Mammary epithelial cell (primary cell): ENCODE measurements at regions not wholly inside any gene's neighbourhood (a gene's known extent, or its start where the extent isn't known, plus 50 kb on each side); places are given as distances from the start of the nearest gene placed in this dataset.

Experiments
- CTCF ChIP-seq, 2 donors: IDR thresholded peaks in 1 of 2; conservative IDR thresholded peaks in 1 of 2; 2 replicates each; pipeline ENCODE4 v1.5.1; 2011 to 2012; ENCODE audit warnings: inconsistent platforms in 2 of 2, low read length in 2 of 2, mild to moderate bottlenecking in 2 of 2, control low read depth in 1 of 2, low read depth in 1 of 2; ENCODE audit not compliant: insufficient read depth in 1 of 2; ENCODE audit errors: extremely low read depth in 1 of 2
- EZH2 ChIP-seq: IDR thresholded peaks from 2 replicates; pipeline ENCODE4 v1.6.1; 2012; ENCODE audit warnings: low read length, inconsistent platforms, borderline replicate concordance

- TF ChIP-seq CTCF (conservative IDR thresholded peaks at IDR 0.05 in 1 of 2, IDR thresholded peaks at IDR 0.05 in 1 of 2; ENCODE audit: extremely low read depth in 1 of 2, insufficient read depth in 1 of 2, low read depth in 1 of 2, low read length in 2 of 2) = no peak
- no peak for TF ChIP-seq EZH2
These were observed 56.0 kb upstream of the CNIH3 start for GRCh38 chr1:224559981-224560728.
